ENCODE measurements at regions not wholly inside any gene's neighbourhood (a gene's known extent, or its start where the extent isn't known, plus 50 kb on each side); places are given as distances from the start of the nearest gene placed in this dataset.

GRCh38 chr2:122007126-122007525, 251.7 kb downstream of the TSN start:
- H3K36me3 ChIP-seq (ENCODE audit: control insufficient read depth in 2 of 2, insufficient read depth in 1 of 2, low read length in 2 of 2) = no peaks in the 10 kb centered on the region
- no peak for TF ChIP-seq ZBTB20 (tag by site-specific recombination; IDR thresholded peaks at IDR 0.05)
- no peak for TF ChIP-seq KLF17 (tag by site-specific recombination; IDR thresholded peaks at IDR 0.05)
- no peak for TF ChIP-seq ZNF645 (tag by site-specific recombination; IDR thresholded peaks at IDR 0.05)
- TF ChIP-seq ELK4 (IDR thresholded peaks at IDR 0.05; ENCODE audit: borderline replicate concordance, low read depth, low read length) = no peak
- no peak for TF ChIP-seq ZEB2 (tag by site-specific recombination; IDR thresholded peaks at IDR 0.05)
- no peak for TF ChIP-seq ZNF311 (tag by site-specific recombination; IDR thresholded peaks at IDR 0.05; ENCODE audit: borderline replicate concordance)
- TF ChIP-seq ZNF776 (tag by site-specific recombination; IDR thresholded peaks at IDR 0.05; ENCODE audit: borderline replicate concordance) = no peak
- no peak for TF ChIP-seq ZNF292 (tag by site-specific recombination; IDR thresholded peaks at IDR 0.05; ENCODE audit: borderline replicate concordance, low read depth)
- TF ChIP-seq KLF16 (tag by site-specific recombination; IDR thresholded peaks at IDR 0.05) = no peak
- no peak for TF ChIP-seq ZNF654 (tag by site-specific recombination; IDR thresholded peaks at IDR 0.05; ENCODE audit: low read depth)
- no peak for TF ChIP-seq ZNF501 (tag by site-specific recombination; IDR thresholded peaks at IDR 0.05)
- no peak for TF ChIP-seq ZNF404 (tag by site-specific recombination; IDR thresholded peaks at IDR 0.05)
- no peak for TF ChIP-seq ZNF114 (tag by site-specific recombination; IDR thresholded peaks at IDR 0.05)
- TF ChIP-seq SALL2 (tag by site-specific recombination; IDR thresholded peaks at IDR 0.05; ENCODE audit: borderline replicate concordance) = no peak
- TF ChIP-seq MZF1 (tag by site-specific recombination; IDR thresholded peaks at IDR 0.05; ENCODE audit: borderline replicate concordance) = no peak
- no peak for TF ChIP-seq ZNF2 (tag by site-specific recombination; IDR thresholded peaks at IDR 0.05)
- no peak for TF ChIP-seq ZNF514 (tag by site-specific recombination; IDR thresholded peaks at IDR 0.05)
- TF ChIP-seq ZNF449 (tag by site-specific recombination; IDR thresholded peaks at IDR 0.05) = no peak
- no peak for TF ChIP-seq ZNF155 (tag by site-specific recombination; IDR thresholded peaks at IDR 0.05)
- no peak for TF ChIP-seq ZNF610 (tag by site-specific recombination; IDR thresholded peaks at IDR 0.05; ENCODE audit: borderline replicate concordance)
- ChIA-PET CTCF (interaction anchor here (0.8 kb wide), 1 partner anchor 879 kb away, joined by 3 read pairs; no protein-coding TSS in a partner anchor), POLR2A (no interaction called here)
- H3K9me3 ChIP-seq (ENCODE audit: control insufficient read depth, insufficient read depth, low read depth, low read length) = no peaks in the 10 kb centered on the region
- no peak overlapping the region for H3K4me3 ChIP-seq (ENCODE audit: low read depth, low read length)
- no peak overlapping the region for H3K27ac ChIP-seq (ENCODE audit: extremely low read depth, low read depth, low read length)
- no peaks in the 10 kb centered on the region for H3K4me1 ChIP-seq (ENCODE audit: control insufficient read depth, insufficient read depth, low read length)

- CTCF ChIA-PET = no interaction called here
- H3K4me1 ChIP-seq (ENCODE audit: control insufficient read depth, insufficient read depth, low read length) = no peaks in the 10 kb centered on the region
- H3K4me3 ChIP-seq (ENCODE audit: low read depth, low read length) = no peak overlapping the region
- no peak overlapping the region for H3K27ac ChIP-seq (ENCODE audit: extremely low read depth, low read depth, low read length)
- no peaks in the 10 kb centered on the region for H3K36me3 ChIP-seq (ENCODE audit: control insufficient read depth in 2 of 2, insufficient read depth in 1 of 2, low read length in 2 of 2)
- H3K9me3 ChIP-seq (ENCODE audit: control insufficient read depth, insufficient read depth, low read depth, low read length) = no peaks in the 10 kb centered on the region
- POLR2A ChIA-PET = no interaction called here
- no peak for TF ChIP-seq ZBTB48 (tag by site-specific recombination; IDR thresholded peaks at IDR 0.05)
- no peak for TF ChIP-seq ZNF398 (tag by site-specific recombination; IDR thresholded peaks at IDR 0.05)
- TF ChIP-seq ZNF423 (tag by site-specific recombination; IDR thresholded peaks at IDR 0.05) = no peak
- TF ChIP-seq SP7 (tag by site-specific recombination; IDR thresholded peaks at IDR 0.05) = no peak
- no peak for TF ChIP-seq ZNF133 (tag by site-specific recombination; IDR thresholded peaks at IDR 0.05)
These were observed 252.1 kb downstream of the TSN start for GRCh38 chr2:122007577-122007976.
